GM12878 (cell line): ENCODE measurements at regions not wholly inside any gene's neighbourhood (a gene's known extent, or its start where the extent isn't known, plus 50 kb on each side); places are given as distances from the start of the nearest gene placed in this dataset.
A peak's percentile ranks its signal among the peaks of the same experiment; 100 is the strongest.

ENCODE experiments used
- ATAC-seq: fragments of 200-7000 bp; cut with Tn5 transposase; 3 replicates; pipeline ENCODE4 v1.9.1; 2020; ENCODE audit warnings: mild to moderate bottlenecking, moderate library complexity
- BruUV-seq: library from RNA; stranded (reverse); fragments of 400-500 nt; replicated peaks from 2 replicates; lab custom pipeline; 2021; lab: Mats Ljungman, UMichigan
- CTCF ChIA-PET: fragments of 300-600 bp; sonication (Branson Sonifier 250); formaldehyde crosslinking; extraction: SDS; loops from one replicate; lab custom pipeline; 2021; ENCODE audit warnings: inconsistent platforms; lab: Yijun Ruan, JAX
- POLR2A ChIA-PET: fragments of 350-600 bp; formaldehyde crosslinking; extraction: SDS; loops from one replicate; lab custom pipeline; 2021; ENCODE audit warnings: inconsistent platforms; lab: Charles Lee
- RAD21 ChIA-PET: fragments of 300-600 bp; sonication (Branson Sonifier 250); formaldehyde crosslinking; loops from one replicate; lab custom pipeline; 2023; ENCODE audit warnings: antibody characterized with exemption; ENCODE audit not compliant: unreplicated experiment; lab: Charles Lee
- SMC1A ChIA-PET: fragments of 300-600 bp; sonication (Branson Sonifier 250); formaldehyde crosslinking; loops from one replicate; lab custom pipeline; 2023; ENCODE audit not compliant: unreplicated experiment, uncharacterized antibody; lab: Charles Lee
- DNase-seq: peaks from one replicate; pipeline ENCODE4 v3.0.0-alpha.2; 2011; ENCODE audit warnings: low read depth, low spot score
- FAIRE-seq: peaks from 3 replicates; lab custom pipeline; 2011; peaks lifted over from hg19 to GRCh38; lab: Jason Lieb, UNC
- H2AFZ ChIP-seq: 2 replicates; pipeline ENCODE4 v1.6.0; 2011; ENCODE audit warnings: low read depth, low read length, control low read depth; ENCODE audit not compliant: control insufficient read depth
- H3K27ac ChIP-seq: 2 replicates; pipeline ENCODE4 v1.5.1; 2011; ENCODE audit warnings: control low read depth; ENCODE audit not compliant: control insufficient read depth, insufficient read depth
- H3K27me3 ChIP-seq, 2 experiments: replicated peaks in 1 of 2; 2 replicates each; pipeline versions ENCODE4 v1.6.0 to v1.6.1; 2011; ENCODE audit warnings: low read length in 1 of 2; ENCODE audit not compliant: control insufficient read depth in 2 of 2, insufficient read depth in 2 of 2
- H3K36me3 ChIP-seq, 2 experiments: 2 replicates each; pipeline ENCODE4 v1.5.1; 2011; ENCODE audit warnings: low read length in 1 of 2; ENCODE audit not compliant: control insufficient read depth in 2 of 2, insufficient read depth in 2 of 2
- H3K4me1 ChIP-seq: 2 replicates; pipeline ENCODE4 v1.6.1; 2011; ENCODE audit warnings: mild to moderate bottlenecking, low read length, moderate library complexity, mixed read lengths; ENCODE audit not compliant: control insufficient read depth, insufficient read depth
- H3K4me2 ChIP-seq: 2 replicates; pipeline ENCODE4 v1.6.0; 2011; ENCODE audit warnings: control low read depth; ENCODE audit not compliant: control insufficient read depth, insufficient read depth
- H3K4me3 ChIP-seq: fragments of 200-600 bp; sonication (generic); 2 replicates; pipeline ENCODE4 v1.5.1; 2016
- H3K79me2 ChIP-seq: 2 replicates; pipeline ENCODE4 v1.6.0; 2011; ENCODE audit warnings: low read length; ENCODE audit not compliant: control insufficient read depth, insufficient read depth
- H3K9ac ChIP-seq: 2 replicates; pipeline ENCODE4 v1.8.0; 2011; ENCODE audit warnings: low read length, control low read depth, mixed read lengths; ENCODE audit not compliant: control insufficient read depth, insufficient read depth
- H3K9me3 ChIP-seq: replicated peaks from 3 replicates; pipeline ENCODE4 v1.5.1; 2011; ENCODE audit warnings: mild to moderate bottlenecking, low read length; ENCODE audit not compliant: control insufficient read depth, insufficient read depth
- H4K20me1 ChIP-seq: 2 replicates; pipeline ENCODE4 v1.6.0; 2011; ENCODE audit not compliant: control insufficient read depth, insufficient read depth
- HCFC1 ChIP-seq: fragments of 150-350 bp; IDR thresholded peaks from 2 replicates; pipeline ENCODE4 v1.6.1; 2014; ENCODE audit warnings: low read length
- JUNB ChIP-seq: IDR thresholded peaks from 2 replicates; pipeline ENCODE4 v1.6.1; 2016; ENCODE audit warnings: antibody characterized with exemption, mild to moderate bottlenecking
- LARP7 ChIP-seq: fragments of 450-650 bp; IDR thresholded peaks from 2 replicates; pipeline ENCODE4 v1.6.1; 2017; ENCODE audit warnings: mild to moderate bottlenecking
- MEF2A ChIP-seq: IDR thresholded peaks from 2 replicates; pipeline ENCODE4 v1.6.1; 2011; ENCODE audit warnings: low read depth, mild to moderate bottlenecking, low read length, moderate library complexity; ENCODE audit not compliant: insufficient read depth
- NFYA ChIP-seq: IDR thresholded peaks from 2 replicates; pipeline ENCODE4 v1.6.1; 2011; ENCODE audit warnings: low read depth, mild to moderate bottlenecking, low read length, improper control_type of control experiment, borderline replicate concordance
- RUNX3 ChIP-seq: IDR thresholded peaks from 2 replicates; pipeline ENCODE4 v1.6.1; 2012; ENCODE audit warnings: low read length, inconsistent platforms
- SRF ChIP-seq, 2 experiments: IDR thresholded peaks; 2 replicates each; pipeline ENCODE4 v1.6.1; 2011; ENCODE audit warnings: low read depth in 2 of 2, low read length in 2 of 2, mild to moderate bottlenecking in 1 of 2, moderate library complexity in 1 of 2
- WGBS: methylation state at CpG from one replicate; pipeline ENCODE4 v1.1.6; 2016; ENCODE audit warnings: low lambda C conversion rate; ENCODE audit not compliant: insufficient replicate concordance, insufficient coverage; ENCODE audit errors: missing lambda C conversion rate; 5-methylcytosine and 5-hydroxymethylcytosine counted together
- in situ Hi-C: fragments of 300-500 bp; cut with MboI; formaldehyde crosslinking; loops from 9 replicates; pipeline ENCODE4 v1.14.3; 2018; ENCODE audit warnings: mixed read lengths
- intact Hi-C: fragments of 100-400 bp; cut with micrococcal nuclease; formaldehyde crosslinking; loops from one replicate; pipeline ENCODE4 v1.14.2; 2022; ENCODE audit not compliant: unreplicated experiment
- TF ChIP-seq, protein P1 (sequence below): fragments of 150-350 bp; IDR thresholded peaks from 2 replicates; pipeline ENCODE4 v1.6.1; 2016; ENCODE audit warnings: low read depth, low read length

DNA sequence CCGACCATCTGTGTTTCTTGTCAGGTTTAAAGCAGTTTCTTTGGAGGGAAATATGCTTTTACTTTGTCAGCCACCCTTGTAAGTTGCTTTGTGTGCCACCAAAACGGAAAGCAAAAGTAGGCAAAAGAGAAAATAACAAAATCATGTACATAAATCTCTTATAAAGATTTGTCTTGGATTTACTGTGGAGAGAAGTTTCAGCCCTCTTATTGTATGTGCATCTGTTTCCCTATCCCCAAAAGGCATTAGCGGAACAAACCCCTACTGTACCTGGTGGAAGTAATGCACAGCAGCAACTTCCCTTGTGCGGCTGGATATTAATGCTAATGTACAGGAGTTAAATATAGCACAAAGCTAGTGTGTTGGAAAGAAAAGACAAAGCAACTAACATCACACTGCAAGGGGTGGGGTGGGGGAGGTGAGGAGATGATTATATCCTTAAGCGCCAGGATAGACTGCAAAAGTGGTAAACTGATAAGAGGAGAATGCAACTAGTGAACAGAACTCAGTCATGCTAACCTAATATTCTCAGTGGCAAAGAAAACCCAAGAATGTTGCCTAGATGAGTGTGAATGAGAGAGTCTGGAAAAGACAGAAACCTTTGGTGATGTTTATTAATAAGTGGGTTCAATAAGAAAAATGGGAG is 396.5 kb upstream of the MEF2C start:
- Histone ChIP-seq H3K27me3 (no peaks in the 10 kb centered on the region), H3K36me3 (no peaks in the 10 kb centered on the region), H3K9me3 (no peaks in the 10 kb centered on the region; the same call in 1 of the 3 replicates), H3K9ac (peak overlapping the region; percentile 22; the same call in 1 of the 2 replicates), H3K79me2 (no peaks in the 10 kb centered on the region), H3K27ac (peak overlapping the region; percentile 62), H3K4me1 (peaks cover 40% of the 10 kb centered on the region), H3K4me2 (peak overlapping the region; percentile 73), H2AFZ (peak overlapping the region; percentile 62), H3K4me3 (no peak overlapping the region), H4K20me1 (no peaks in the 10 kb centered on the region)
- ChIA-PET SMC1A (interaction anchor here (1.0 to 1.1 kb wide), 2 partner anchors 12 to 64 kb away, joined by 3 read pairs; no protein-coding TSS in a partner anchor), POLR2A (no interaction called here), RAD21 (interaction anchor here (0.6 to 3.5 kb wide), 2 partner anchors 12 to 179 kb away, joined by 4 to 10 read pairs; no protein-coding TSS in a partner anchor), CTCF (interaction anchor here (1.3 kb wide), 1 partner anchor 47 kb away, joined by 3 read pairs; no protein-coding TSS in a partner anchor)
- in situ Hi-C loops (loop anchor here (10.0 kb wide), 1 partner anchor 545 kb away; no protein-coding TSS in a partner anchor), intact Hi-C loops (loop anchor here (5.0 to 10.0 kb wide), 3 partner anchors 47 to 452 kb away; partner anchors contain the start of gene MEF2C)
- TF ChIP-seq LARP7 (no peak), SRF (IDR thresholded peaks at IDR 0.05; ENCODE audit: low read depth in 2 of 2, low read length in 2 of 2) (peak; percentile 12 to 84; a peak in 2 of 4 replicates)
- peak; percentile 31 for DNase-seq
- FAIRE-seq: no peak
- 44% methylated on average over 5 of the region's 5 CpGs for WGBS
- no TSS peak for BruUV-seq
- ATAC-seq: no peak; the same call in 2 of the 3 replicates

- FAIRE-seq (no peak), ATAC-seq (peak; percentile 15; the same call in 1 of the 3 replicates), DNase-seq (no peak)
- no peak overlapping the region for H3K4me2 ChIP-seq
- no peak overlapping the region for H3K9ac ChIP-seq
- ChIA-PET SMC1A (interaction anchor here (0.6 to 1.3 kb wide), 4 partner anchors 24 to 475 kb away, joined by 3 to 4 read pairs (median 3); no protein-coding TSS in a partner anchor), POLR2A (no interaction called here), CTCF (interaction anchor here (1.0 kb wide), 1 partner anchor 24 kb away, joined by 3 read pairs; no protein-coding TSS in a partner anchor), RAD21 (interaction anchor here (0.7 kb wide), 1 partner anchor 448 kb away, joined by 3 read pairs; no protein-coding TSS in a partner anchor)
- no peaks in the 10 kb centered on the region; the same call in 1 of the 3 replicates for H3K9me3 ChIP-seq
- in situ Hi-C loops (loop anchor here (10.0 kb wide), 1 partner anchor 543 kb away; no protein-coding TSS in a partner anchor), intact Hi-C loops (loop anchor here (10.0 kb wide), 1 partner anchor 393 kb away; the partner anchor contains the start of gene MEF2C)
- H3K36me3 ChIP-seq: no peaks in the 10 kb centered on the region
- no peaks in the 10 kb centered on the region for H3K79me2 ChIP-seq
- peaks cover 40% of the 10 kb centered on the region for H3K4me1 ChIP-seq
- H4K20me1 ChIP-seq: no peaks in the 10 kb centered on the region
- H3K27ac ChIP-seq: peak overlapping the region; percentile 40
- WGBS: 44% methylated on average over 4 of the region's 4 CpGs
- no peak overlapping the region for H3K4me3 ChIP-seq
- peak overlapping the region; percentile 45 for H2AFZ ChIP-seq
- TF ChIP-seq RUNX3 (0 out of 2 replicates have a peak, but pooled peaks have one; percentile 7), JUNB (peak; percentile 79), MEF2A (no peak), HCFC1 (no peak), NFYA (no peak)
- TF ChIP-seq, protein P1, sequence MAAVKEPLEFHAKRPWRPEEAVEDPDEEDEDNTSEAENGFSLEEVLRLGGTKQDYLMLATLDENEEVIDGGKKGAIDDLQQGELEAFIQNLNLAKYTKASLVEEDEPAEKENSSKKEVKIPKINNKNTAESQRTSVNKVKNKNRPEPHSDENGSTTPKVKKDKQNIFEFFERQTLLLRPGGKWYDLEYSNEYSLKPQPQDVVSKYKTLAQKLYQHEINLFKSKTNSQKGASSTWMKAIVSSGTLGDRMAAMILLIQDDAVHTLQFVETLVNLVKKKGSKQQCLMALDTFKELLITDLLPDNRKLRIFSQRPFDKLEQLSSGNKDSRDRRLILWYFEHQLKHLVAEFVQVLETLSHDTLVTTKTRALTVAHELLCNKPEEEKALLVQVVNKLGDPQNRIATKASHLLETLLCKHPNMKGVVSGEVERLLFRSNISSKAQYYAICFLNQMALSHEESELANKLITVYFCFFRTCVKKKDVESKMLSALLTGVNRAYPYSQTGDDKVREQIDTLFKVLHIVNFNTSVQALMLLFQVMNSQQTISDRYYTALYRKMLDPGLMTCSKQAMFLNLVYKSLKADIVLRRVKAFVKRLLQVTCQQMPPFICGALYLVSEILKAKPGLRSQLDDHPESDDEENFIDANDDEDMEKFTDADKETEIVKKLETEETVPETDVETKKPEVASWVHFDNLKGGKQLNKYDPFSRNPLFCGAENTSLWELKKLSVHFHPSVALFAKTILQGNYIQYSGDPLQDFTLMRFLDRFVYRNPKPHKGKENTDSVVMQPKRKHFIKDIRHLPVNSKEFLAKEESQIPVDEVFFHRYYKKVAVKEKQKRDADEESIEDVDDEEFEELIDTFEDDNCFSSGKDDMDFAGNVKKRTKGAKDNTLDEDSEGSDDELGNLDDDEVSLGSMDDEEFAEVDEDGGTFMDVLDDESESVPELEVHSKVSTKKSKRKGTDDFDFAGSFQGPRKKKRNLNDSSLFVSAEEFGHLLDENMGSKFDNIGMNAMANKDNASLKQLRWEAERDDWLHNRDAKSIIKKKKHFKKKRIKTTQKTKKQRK: no peak
- H3K27me3 ChIP-seq: no peaks in the 10 kb centered on the region
- BruUV-seq: no TSS peak
These were observed 394.8 kb upstream of the MEF2C start for GRCh38 chr5:89277816-89278215.
